Thoracic aorta (tissue), 2 donors: ENCODE measurements at regions not wholly inside any gene's neighbourhood (a gene's known extent, or its start where the extent isn't known, plus 50 kb on each side); places are given as distances from the start of the nearest gene placed in this dataset.

Experiments
- ATAC-seq: fragments of 150-250 bp; one replicate; pipeline ENCODE4 v1.8.0; 2017; ENCODE audit warnings: low read depth; ENCODE audit not compliant: insufficient number of reproducible peaks, low FRiP score
- DNase-seq: peaks from one replicate; pipeline ENCODE4 v3.0.0-alpha.2; 2020; ENCODE audit warnings: low spot score
- H3K27ac ChIP-seq, 2 donors: fragments of 200-600 bp; sonication (generic); 1 replicate in 1 of 2; 2 replicates in 1 of 2; pipeline ENCODE4 v1.5.1; 2016; ENCODE audit warnings: mild to moderate bottlenecking in 2 of 2, moderate library complexity in 2 of 2
- H3K27me3 ChIP-seq: fragments of 200-600 bp; sonication (generic); replicated peaks from 2 replicates; pipeline ENCODE4 v1.6.0; 2016; ENCODE audit warnings: mild to moderate bottlenecking; ENCODE audit not compliant: insufficient read depth
- H3K36me3 ChIP-seq: fragments of 200-600 bp; sonication (generic); one replicate; pipeline ENCODE4 v1.5.1; 2016
- H3K4me1 ChIP-seq, 2 donors: fragments of 200-600 bp; sonication (generic); 1 replicate in 1 of 2; 2 replicates in 1 of 2; pipeline versions ENCODE4 v1.5.1 to v1.6.0; 2016; ENCODE audit warnings: low read depth in 2 of 2, mild to moderate bottlenecking in 1 of 2; ENCODE audit not compliant: control insufficient read depth in 1 of 2
- H3K4me3 ChIP-seq: fragments of 200-600 bp; sonication (generic); 2 replicates; pipeline ENCODE4 v1.5.1; 2016; ENCODE audit warnings: mild to moderate bottlenecking
- H3K9me3 ChIP-seq: fragments of 200-600 bp; sonication (generic); 2 replicates; pipeline ENCODE4 v1.5.1; 2016
- TF ChIP-seq, protein P1 (sequence below): fragments of 200-600 bp; sonication (generic); IDR thresholded peaks from one replicate; pipeline ENCODE4 v1.5.1; 2019; ENCODE audit warnings: antibody characterized with exemption

DNA sequence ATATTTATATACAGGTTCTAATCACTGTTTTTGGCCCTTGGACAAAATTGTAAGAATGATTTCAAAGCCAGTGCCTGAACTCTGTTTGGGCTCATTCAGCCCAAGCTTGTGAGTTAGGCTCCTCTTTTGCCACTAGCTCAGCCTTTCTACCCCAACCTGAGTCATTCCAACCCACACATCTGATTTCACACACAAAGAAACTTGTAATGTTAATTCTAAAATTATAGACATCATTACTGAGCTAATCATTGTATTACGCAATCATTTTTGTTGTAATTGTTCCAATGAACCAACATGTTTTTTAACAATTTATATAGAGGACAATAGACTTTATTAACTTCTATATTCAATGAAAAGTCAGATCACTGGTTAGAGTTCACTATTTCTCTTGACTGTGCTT lies 441.1 kb downstream of the ETNK1 start:
- DNase-seq (no peak), ATAC-seq (no peak)
- Histone ChIP-seq H3K4me3 (no peak overlapping the region), H3K27me3 (no peaks in the 10 kb centered on the region), H3K27ac (no peak overlapping the region), H3K36me3 (no peaks in the 10 kb centered on the region), H3K4me1 (no peaks in the 10 kb centered on the region), H3K9me3 (no peaks in the 10 kb centered on the region)
- TF ChIP-seq, protein P1, sequence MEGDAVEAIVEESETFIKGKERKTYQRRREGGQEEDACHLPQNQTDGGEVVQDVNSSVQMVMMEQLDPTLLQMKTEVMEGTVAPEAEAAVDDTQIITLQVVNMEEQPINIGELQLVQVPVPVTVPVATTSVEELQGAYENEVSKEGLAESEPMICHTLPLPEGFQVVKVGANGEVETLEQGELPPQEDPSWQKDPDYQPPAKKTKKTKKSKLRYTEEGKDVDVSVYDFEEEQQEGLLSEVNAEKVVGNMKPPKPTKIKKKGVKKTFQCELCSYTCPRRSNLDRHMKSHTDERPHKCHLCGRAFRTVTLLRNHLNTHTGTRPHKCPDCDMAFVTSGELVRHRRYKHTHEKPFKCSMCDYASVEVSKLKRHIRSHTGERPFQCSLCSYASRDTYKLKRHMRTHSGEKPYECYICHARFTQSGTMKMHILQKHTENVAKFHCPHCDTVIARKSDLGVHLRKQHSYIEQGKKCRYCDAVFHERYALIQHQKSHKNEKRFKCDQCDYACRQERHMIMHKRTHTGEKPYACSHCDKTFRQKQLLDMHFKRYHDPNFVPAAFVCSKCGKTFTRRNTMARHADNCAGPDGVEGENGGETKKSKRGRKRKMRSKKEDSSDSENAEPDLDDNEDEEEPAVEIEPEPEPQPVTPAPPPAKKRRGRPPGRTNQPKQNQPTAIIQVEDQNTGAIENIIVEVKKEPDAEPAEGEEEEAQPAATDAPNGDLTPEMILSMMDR, result no peak

DNA sequence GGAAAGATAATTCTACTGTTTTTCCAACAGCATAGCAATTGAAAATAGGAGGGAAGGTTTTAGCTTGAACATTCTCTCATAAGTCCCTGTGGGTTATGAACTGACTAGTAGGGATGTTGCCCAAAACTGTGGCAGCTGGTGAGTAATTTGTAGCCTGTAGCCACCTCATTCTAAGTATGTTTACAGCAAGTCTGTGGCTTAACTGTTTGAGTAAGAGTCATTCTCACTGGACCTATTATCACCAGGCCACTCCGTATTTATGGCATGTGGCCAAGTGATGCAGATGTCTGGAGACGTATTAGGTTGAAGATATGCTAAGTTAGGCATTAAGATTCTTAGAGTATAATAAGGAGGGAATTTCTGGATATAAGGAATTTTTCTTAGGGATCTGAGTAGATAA lies 458.3 kb downstream of the ETNK1 start:
- TF ChIP-seq, protein P1, result no peak
- no peak for ATAC-seq

DNA sequence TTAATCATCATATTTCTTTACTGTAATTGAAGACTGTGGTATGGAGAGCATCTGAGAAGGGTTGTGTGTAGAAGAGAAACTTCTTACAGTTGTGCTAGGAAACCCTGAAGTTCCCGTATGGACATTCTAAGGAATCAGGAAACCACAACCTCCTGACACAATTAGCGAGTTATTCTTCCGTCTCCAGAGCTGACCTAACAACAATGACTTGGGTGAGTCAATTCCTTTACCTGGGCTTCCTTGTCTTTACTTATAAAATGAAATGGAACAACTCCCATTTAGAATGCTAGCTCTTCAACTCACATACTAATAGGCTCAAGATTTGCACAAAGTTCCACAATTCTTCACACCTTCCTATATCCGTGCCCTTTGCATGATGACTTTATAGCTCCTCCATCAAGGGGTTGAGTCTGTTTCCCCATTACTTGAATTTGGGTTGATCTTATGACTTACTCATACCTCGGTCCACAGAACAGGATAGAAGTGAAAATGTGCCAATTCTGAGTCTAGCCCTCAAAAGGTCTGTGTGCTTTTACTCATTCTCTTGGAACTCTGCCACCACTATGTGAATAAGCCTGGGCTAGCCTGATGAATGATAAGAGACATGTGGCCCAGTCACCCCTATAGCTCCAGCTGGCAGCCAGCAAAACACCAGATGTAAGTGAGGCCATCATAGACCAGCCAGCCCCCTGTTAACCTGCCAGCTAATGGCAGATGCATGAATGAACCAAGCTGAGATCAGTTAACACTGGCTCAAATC lies 459.4 kb downstream of the ETNK1 start:
- Histone ChIP-seq H3K27me3 (no peaks in the 10 kb centered on the region), H3K27ac (no peak overlapping the region), H3K4me3 (no peak overlapping the region), H3K4me1 (no peaks in the 10 kb centered on the region), H3K36me3 (no peaks in the 10 kb centered on the region), H3K9me3 (no peaks in the 10 kb centered on the region)
- DNase-seq (no peak), ATAC-seq (no peak)
- TF ChIP-seq, protein P1, result no peak

More for the DNA sequence above, 458.3 kb downstream of the ETNK1 start:
- Histone ChIP-seq H3K9me3 (no peaks in the 10 kb centered on the region), H3K4me3 (no peak overlapping the region), H3K27me3 (no peaks in the 10 kb centered on the region), H3K4me1 (no peaks in the 10 kb centered on the region), H3K27ac (no peak overlapping the region), H3K36me3 (no peaks in the 10 kb centered on the region)
- DNase-seq, result no peak

DNA sequence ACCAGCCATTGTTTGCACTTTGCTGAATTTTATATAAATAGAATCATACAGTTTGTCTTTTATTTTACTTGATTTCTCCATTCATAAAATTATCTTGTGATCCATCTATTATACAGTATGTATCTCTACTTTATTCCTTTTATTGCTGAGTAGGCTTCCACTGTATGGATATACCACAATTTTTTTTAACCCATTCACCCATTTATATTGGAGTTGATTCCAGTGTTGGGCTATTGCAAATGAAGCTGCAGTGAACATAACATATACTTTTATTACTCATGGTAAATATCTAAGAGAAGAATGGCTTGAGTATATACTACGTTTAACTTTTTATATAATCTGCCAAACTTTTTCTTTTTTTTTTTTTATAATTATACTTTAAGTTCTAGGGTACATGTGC lies 463.6 kb downstream of the ETNK1 start:
- ATAC-seq, result no peak
- H3K27ac ChIP-seq, result no peak overlapping the region
- H3K4me3 ChIP-seq, result no peak overlapping the region
- no peak for DNase-seq
- no peaks in the 10 kb centered on the region for H3K9me3 ChIP-seq
- TF ChIP-seq, protein P1, result no peak
- no peaks in the 10 kb centered on the region for H3K27me3 ChIP-seq
- no peaks in the 10 kb centered on the region for H3K4me1 ChIP-seq
- H3K36me3 ChIP-seq, result no peaks in the 10 kb centered on the region

DNA sequence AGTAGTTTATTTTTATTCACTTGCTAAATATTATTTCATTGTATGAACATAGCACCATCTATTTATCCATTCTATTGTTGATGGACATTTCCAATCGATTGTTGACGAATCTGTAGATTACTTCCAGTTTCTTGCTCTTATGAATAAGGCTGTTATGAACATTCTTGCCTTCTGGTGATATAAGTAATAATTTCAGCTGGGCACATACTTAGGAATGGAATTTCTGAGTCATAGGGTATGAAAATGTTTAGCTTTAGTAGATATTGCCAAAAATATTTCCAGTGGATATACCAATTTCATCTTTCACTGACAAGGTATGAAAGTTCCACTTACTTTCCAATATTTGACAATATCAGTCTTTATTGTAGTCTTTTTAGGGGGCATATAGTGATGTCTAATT lies 468.5 kb downstream of the ETNK1 start:
- Histone ChIP-seq H3K4me1 (no peaks in the 10 kb centered on the region), H3K27ac (no peak overlapping the region), H3K36me3 (no peaks in the 10 kb centered on the region), H3K27me3 (no peaks in the 10 kb centered on the region), H3K9me3 (no peaks in the 10 kb centered on the region), H3K4me3 (no peak overlapping the region)
- ATAC-seq (no peak), DNase-seq (no peak)
- TF ChIP-seq, protein P1, result no peak
